Osteoblast (primary cell): ENCODE measurements at regions not wholly inside any gene's neighbourhood (a gene's known extent, or its start where the extent isn't known, plus 50 kb on each side); places are given as distances from the start of the nearest gene placed in this dataset.
A peak's percentile ranks its signal among the peaks of the same experiment; 100 is the strongest.

Experiments
- DNase-seq: peaks from one replicate; pipeline ENCODE4 v3.0.0; 2011; ENCODE audit warnings: low spot score, mixed read lengths; ENCODE audit not compliant: insufficient read length; ENCODE audit errors: missing footprints
- H2AFZ ChIP-seq: 2 replicates; pipeline ENCODE4 v1.6.0; 2011; ENCODE audit warnings: mild to moderate bottlenecking, low read length
- H3K27ac ChIP-seq: 2 replicates; pipeline ENCODE4 v1.5.1; 2011; ENCODE audit warnings: mild to moderate bottlenecking, low read depth, low read length, moderate library complexity
- H3K27me3 ChIP-seq: 2 replicates; pipeline ENCODE4 v1.6.0; 2012; ENCODE audit warnings: mild to moderate bottlenecking, control low read depth, inconsistent platforms, low read length, moderate library complexity; ENCODE audit not compliant: insufficient read depth
- H3K36me3 ChIP-seq: 2 replicates; pipeline ENCODE4 v1.5.1; 2011; ENCODE audit warnings: mild to moderate bottlenecking, low read length, control low read depth, moderate library complexity; ENCODE audit not compliant: insufficient read depth
- H3K4me1 ChIP-seq: 2 replicates; pipeline ENCODE4 v1.5.1; 2011; ENCODE audit warnings: mild to moderate bottlenecking, low read length, control low read depth, moderate library complexity; ENCODE audit not compliant: insufficient read depth
- H3K4me2 ChIP-seq: 2 replicates; pipeline ENCODE4 v1.6.0; 2011; ENCODE audit warnings: mild to moderate bottlenecking, low read length; ENCODE audit not compliant: insufficient read depth
- H3K4me3 ChIP-seq: fragments of 200-600 bp; sonication (generic); 3 replicates; pipeline ENCODE4 v1.5.1; 2012; ENCODE audit warnings: mild to moderate bottlenecking, low read length, inconsistent platforms; ENCODE audit not compliant: insufficient read depth
- H3K79me2 ChIP-seq: 2 replicates; pipeline ENCODE4 v1.6.0; 2012; ENCODE audit warnings: mild to moderate bottlenecking, low read length, control low read depth, inconsistent platforms; ENCODE audit not compliant: insufficient read depth
- H3K9me3 ChIP-seq: 2 replicates; pipeline ENCODE4 v1.5.1; 2011; ENCODE audit warnings: low read depth, low read length, control low read depth
- H4K20me1 ChIP-seq: 2 replicates; pipeline ENCODE4 v1.6.0; 2012; ENCODE audit warnings: mild to moderate bottlenecking, low read length, control low read depth; ENCODE audit not compliant: insufficient read depth
- CTCF ChIP-seq: IDR thresholded peaks from 2 replicates; pipeline ENCODE4 v1.5.1; 2011; ENCODE audit warnings: mild to moderate bottlenecking, low read depth, low read length, moderate library complexity; ENCODE audit errors: extremely low read depth

DNA sequence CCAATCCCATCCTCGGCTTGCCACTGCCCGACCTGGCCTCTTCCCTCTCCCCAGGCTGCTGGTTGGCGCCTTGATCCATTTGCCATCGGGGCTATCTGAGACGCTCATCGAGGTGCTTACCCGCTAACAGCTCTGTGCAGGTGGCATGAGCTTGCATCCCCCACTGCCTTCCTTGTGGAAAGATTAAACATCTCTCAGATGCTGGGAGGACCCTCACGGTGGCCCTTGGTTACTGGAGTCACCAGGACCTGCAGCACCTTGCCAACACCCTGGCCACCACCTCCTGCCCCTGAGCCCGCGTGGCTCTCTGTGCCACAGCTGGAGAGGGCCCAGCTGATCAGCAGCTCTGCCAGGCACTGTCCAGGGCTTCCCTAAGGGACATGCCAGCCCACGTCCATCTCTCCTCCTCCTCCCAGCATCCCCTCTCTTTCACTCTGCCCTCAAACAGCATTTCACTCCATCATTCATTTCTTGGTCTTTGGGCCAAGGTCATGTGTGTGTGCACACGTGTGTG is 249.6 kb downstream of the RBFOX3 start:
- H3K27me3 ChIP-seq = peaks cover 15% of the 10 kb centered on the region

DNA sequence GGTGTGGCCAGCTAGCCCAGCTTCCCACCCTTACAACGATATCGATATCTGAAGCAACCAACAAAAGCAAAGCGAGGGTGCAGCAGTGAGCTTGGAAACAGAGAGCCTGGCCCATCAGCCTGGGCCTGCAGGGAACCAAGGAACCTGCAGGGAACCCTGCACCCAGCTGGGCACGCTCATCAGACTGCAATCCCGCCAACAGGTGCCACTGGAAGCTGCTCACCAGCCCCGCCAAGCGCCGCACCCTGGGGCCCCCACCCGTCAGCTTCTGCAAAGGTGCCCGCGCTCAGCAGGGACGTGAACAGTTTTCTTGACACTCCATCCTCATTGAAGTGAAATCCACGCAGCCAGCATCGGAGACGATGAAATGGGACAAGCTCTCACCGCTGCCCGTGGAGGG is 250.7 kb downstream of the RBFOX3 start:
- peak; percentile 36 for DNase-seq

More for the DNA sequence above, 249.6 kb downstream of the RBFOX3 start:
- no peaks in the 10 kb centered on the region for H3K4me1 ChIP-seq
- no peaks in the 10 kb centered on the region for H3K36me3 ChIP-seq
- H3K9me3 ChIP-seq = no peaks in the 10 kb centered on the region
- H2AFZ ChIP-seq = no peak overlapping the region
- H3K79me2 ChIP-seq = no peaks in the 10 kb centered on the region
- H3K4me3 ChIP-seq = no peak overlapping the region
- no peaks in the 10 kb centered on the region for H4K20me1 ChIP-seq
- no peak for TF ChIP-seq CTCF
- H3K4me2 ChIP-seq = no peak overlapping the region
- no peak overlapping the region for H3K27ac ChIP-seq
- peak; percentile 60 for DNase-seq

GRCh38 chr17:79356839-79357447 is 253.9 kb downstream of the RBFOX3 start:
- no peak for TF ChIP-seq CTCF
- Histone ChIP-seq H3K27me3 (peaks cover 10% of the 10 kb centered on the region), H3K4me3 (no peak overlapping the region), H3K4me1 (no peaks in the 10 kb centered on the region), H3K9me3 (no peaks in the 10 kb centered on the region), H3K36me3 (no peaks in the 10 kb centered on the region), H3K79me2 (no peaks in the 10 kb centered on the region), H2AFZ (no peak overlapping the region), H3K27ac (no peak overlapping the region), H3K4me2 (no peak overlapping the region), H4K20me1 (no peaks in the 10 kb centered on the region)
- peak; percentile 76 for DNase-seq

More for the DNA sequence above, 250.7 kb downstream of the RBFOX3 start:
- H3K9me3 ChIP-seq = no peaks in the 10 kb centered on the region
- no peak for TF ChIP-seq CTCF
- no peak overlapping the region for H3K4me3 ChIP-seq
- no peak overlapping the region for H2AFZ ChIP-seq
- no peaks in the 10 kb centered on the region for H4K20me1 ChIP-seq
- peaks cover 9% of the 10 kb centered on the region for H3K27me3 ChIP-seq
- no peaks in the 10 kb centered on the region for H3K4me1 ChIP-seq
- no peak overlapping the region for H3K4me2 ChIP-seq
- H3K36me3 ChIP-seq = no peaks in the 10 kb centered on the region
- H3K27ac ChIP-seq = no peak overlapping the region
- H3K79me2 ChIP-seq = no peaks in the 10 kb centered on the region

DNA sequence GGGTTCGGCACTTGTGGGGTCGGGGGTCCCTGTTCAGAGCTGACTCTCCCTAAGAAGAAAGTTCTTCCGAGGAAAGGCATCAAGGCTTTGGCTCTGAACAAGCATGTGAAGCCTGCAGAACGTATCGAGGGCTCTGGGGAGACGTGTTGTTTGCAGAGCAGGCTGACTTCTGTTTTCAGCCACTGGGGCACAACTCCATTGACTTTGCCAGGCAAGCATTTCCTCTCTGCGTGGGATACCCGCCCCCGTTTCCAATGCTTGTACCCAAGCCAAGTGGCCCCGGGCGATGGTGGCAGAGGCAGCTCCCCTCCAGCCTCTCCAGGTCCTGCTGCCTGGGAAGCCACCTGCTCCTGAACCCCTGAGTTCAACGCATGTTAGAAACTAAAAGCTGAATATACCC is 255.7 kb downstream of the RBFOX3 start:
- Histone ChIP-seq H3K36me3 (no peaks in the 10 kb centered on the region), H3K4me2 (no peak overlapping the region), H3K27ac (no peak overlapping the region), H4K20me1 (no peaks in the 10 kb centered on the region), H3K27me3 (peaks cover 6% of the 10 kb centered on the region), H3K4me3 (no peak overlapping the region), H3K9me3 (no peaks in the 10 kb centered on the region), H3K4me1 (no peaks in the 10 kb centered on the region), H3K79me2 (no peaks in the 10 kb centered on the region), H2AFZ (no peak overlapping the region)
- peak; percentile 32 for DNase-seq
- TF ChIP-seq CTCF = no peak
